HG02973 (cell line): ENCODE measurements at regions not wholly inside any gene's neighbourhood (a gene's known extent, or its start where the extent isn't known, plus 50 kb on each side); places are given as distances from the start of the nearest gene placed in this dataset.

Experiments used
- ATAC-seq: cut with Tn5 transposase; IDR thresholded peaks from one replicate; pipeline ENCODE4 v1.9.1; 2021; ENCODE audit warnings: moderate library complexity; ENCODE audit not compliant: unreplicated experiment

DNA sequence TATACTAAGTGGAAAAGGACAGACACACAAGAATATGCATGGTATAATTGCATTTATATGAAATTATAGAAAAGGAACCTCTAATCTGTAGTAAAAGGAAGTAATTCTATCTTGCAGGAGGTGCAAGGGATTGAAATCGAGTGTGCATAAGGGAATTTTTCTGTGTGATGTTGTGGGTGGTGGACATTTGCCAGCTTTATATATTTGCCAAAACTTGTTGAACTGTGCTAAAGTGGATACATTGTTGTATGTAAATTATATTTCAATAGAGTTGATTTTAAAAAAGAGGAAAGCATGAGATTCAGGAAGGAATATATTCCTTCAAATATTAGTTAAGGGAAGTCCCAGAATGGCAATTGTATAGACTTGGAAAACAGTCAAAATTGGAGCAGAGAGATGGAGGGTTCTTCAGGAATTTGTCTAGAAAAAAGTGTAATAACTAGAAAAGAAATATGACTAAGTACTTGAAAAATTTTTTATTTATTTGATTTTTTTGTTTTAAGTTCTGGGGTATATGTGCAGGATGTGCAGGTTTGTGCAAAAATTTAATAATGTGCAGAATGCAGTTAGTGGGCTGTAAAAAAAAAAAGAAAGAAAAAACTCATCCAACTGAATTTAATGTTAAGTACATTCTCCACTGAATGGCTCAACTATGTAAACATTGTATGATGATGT lies 96.1 kb downstream of the ARL4A start:
- no peak for ATAC-seq

DNA sequence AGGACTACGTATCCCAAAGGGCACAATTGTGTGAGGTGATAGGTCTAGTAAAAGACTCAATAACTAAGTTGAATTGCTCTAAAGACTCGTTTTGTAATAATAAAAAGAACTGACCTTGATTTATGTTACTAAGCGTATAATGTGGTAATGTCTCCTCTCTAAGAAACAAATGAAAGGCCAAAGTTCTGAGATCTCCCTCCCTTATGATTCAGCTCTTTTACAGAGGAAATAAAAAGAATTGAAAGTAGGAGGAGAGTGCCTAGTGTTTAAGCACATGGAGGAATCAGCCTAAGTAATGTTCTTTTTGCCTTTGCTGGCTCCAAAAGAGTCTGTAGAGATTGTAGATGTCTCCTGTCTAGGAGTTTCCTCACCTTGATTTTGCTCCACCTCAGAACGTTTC lies 98.0 kb downstream of the ARL4A start:
- no peak for ATAC-seq

DNA sequence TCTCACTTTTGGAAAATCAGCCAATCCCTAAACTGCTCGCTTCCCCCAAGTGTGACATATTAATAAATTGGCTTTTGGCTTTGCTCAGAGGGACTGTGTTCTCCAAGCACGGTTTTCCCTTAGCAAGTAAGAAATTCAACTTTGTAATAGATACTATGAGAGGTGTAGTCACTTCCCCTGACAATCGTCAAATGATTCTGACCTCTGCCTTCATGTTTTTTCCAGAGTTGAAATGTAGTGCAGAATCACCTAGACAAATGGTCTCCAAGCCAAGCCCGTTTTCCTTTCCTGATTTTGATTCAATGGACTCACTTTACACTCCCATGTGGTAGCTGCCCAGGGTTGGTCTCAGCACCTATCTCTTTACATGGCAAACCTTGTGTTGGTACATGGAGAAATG lies 99.1 kb downstream of the ARL4A start:
- ATAC-seq: no peak

DNA sequence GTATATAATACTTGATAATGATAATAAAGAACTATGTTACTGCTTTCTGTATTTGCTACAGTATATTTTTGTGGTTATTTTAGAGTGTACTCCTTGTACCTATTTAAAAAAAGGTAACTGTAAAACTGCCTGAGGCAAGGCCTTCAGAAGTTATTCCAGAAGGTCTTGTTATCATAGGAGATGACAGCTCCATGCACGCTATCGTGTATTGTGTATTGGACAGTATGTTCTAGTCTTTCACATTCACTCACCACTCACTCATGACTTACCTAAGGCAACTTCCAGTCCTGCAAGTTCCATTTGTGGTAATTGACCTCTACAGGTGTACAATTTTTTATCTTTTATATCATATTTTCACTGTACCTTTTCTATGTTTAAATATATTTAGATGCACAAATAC lies 100.7 kb downstream of the ARL4A start:
- no peak for ATAC-seq

DNA sequence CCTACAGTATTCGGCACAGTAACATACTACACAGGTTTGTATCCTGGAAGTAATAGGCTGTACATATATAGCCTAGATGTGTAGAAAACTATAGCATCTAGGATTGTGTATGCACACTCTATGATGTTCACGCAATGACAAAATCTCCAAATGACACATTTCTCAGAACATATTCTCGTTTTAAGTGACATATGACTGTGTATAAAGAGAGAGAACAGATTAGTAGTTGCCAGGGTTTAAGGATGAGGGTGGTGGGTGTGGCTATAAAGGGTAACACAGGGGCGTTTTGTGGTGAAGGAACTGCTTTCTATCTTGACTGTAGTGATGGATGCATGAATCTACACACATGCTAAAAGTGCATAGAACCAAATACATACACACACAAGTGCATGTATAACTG lies 101.2 kb downstream of the ARL4A start:
- no peak for ATAC-seq

DNA sequence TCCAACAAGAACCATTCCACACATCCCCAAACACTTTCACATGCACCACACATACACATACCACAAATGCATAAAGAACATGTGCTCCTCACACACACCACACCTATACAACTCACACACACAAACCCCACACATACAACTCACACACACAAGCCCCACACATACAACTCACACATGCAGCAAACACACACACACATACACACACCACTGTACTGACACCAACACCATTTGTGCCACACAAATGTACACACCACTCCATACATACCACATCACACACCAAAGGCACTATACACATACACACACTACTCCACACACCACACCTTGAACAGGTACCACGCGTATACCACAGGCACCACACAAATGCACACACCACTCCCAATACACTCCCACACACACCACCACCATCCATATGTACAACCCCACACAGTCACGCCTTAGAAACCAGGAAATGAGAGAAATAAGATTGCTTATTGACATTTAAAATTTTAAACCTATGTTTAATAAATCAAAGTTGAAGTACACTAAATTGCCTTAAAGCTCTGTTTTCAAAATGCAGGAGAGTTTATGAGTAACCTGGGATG lies 107.4 kb downstream of the ARL4A start:
- ATAC-seq: no peak

DNA sequence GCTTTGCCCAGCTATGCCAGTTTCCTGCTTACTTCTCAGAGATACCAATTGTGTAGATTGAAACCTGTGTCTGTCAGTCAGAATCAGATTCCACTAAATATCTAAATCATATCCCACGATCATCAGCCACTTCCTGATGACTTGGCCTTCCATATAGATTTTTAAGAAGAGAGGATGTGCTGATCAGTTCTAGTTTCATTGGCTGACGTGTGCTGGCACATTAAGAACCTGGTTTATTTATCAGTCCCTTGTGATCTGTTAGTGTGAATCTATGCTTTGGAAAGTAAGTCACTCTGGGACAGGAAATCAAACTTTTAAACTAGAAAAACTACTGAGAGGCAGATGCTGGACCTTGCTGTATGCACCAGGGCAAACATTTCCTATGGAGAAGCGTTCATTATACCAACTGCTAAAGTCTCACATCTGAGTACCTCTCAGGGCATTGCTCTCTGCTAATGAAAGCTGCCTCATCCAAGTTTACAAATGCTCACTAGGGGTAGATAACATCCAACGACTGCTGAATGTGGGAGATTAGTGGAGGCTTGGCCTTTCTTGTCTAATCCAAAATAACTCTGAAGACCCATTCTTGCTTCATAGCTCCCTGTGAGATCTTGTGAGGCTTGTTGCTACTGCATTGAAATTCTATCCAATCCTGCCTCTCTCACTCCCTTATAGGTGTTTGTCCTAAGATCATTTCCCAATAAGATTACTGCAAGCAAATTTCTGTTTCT lies 109.1 kb downstream of the ARL4A start:
- ATAC-seq: no peak

DNA sequence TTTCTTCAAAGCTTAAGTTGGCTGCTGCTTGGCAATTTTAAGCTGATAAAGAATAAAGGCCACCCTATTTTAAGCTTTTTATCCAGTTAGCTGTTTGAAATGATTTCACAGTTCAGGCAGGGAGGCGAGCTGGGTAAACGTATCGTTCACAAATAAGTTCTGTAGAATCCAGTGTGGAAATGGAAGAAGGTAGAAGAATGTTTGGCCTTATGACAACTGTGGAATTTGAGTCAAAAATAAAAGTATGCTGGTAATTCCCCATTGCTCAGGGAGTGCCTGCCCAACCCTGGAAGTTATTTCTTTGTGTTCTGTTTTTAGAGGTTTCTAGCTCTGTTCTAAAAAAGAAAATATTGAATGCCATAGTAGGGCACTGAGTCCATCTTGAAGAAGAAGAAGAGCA lies 113.1 kb downstream of the ARL4A start:
- ATAC-seq: no peak

DNA sequence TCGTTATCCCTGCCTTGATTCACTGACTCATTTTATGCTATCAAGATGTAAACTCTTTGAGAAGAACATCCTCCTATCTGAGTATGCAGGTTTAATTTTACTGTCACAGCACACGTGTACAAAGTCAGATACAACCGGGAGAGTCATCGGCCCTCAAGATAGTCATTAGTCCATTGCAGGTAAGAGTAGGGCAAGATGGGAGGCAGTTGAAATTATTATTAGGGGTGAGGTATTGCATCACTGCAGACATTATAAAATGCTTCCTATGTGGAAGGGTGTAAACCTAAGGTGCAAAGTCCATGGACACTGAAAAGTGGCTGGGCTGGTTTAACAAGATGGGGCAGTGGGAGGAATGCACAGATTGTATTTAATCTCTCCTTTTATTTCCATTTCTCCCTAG lies 113.7 kb downstream of the ARL4A start:
- no peak for ATAC-seq

DNA sequence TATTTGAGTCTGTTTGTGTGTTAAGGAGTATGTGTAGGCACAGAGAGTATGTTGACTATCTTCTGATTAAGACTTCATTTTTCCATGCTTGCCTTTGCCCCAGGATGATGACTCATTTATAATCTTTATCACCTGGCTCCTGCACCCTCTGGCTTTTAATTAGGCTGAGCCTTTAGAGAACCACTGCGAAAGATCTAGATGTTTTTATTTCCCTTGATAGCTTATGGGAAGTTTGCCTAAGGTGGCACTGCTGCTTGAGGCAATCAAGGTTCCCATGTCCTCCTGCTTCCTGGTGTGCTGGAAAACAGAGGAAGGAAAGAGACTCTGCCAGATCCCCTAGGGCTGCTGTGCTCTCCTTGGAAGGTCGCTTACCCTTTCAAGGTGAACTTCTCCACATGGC lies 114.6 kb downstream of the ARL4A start:
- no peak for ATAC-seq

DNA sequence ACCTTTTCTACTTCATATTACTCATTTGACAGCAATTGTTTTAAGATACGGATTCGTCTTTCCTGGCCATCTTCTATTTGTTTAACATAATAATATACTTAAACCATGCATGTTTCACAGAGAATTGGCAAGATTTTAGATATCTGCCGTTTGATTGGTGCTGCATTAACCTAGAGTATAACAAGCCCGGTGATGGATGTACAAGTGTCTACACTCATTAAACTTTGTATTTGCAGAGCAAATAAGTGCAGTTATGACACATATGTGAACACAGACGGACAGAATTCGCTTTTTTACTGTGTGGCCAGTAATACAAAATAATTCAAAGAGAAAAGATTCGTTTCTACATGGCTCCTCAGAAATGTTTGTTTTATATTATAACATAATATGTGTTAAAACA lies 116.1 kb downstream of the ARL4A start:
- no peak for ATAC-seq

DNA sequence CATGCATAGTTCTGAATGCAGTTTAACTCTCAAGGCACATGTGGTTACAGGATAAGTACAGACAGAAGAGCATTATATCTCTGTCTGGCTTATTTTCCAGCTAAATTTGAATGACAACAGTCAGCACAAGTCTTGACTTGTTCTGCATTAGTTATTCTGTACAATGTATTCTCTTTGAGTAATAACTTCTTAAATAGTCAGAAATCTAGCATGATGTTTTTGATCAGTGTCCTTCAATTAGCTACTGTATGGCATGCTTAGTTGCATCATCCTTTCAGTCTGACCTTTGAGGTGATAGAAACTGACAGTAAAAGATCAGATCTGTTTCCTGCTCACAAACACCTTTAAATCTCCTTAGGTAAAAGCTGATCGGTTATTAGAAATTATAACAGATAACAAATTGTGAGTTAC lies 118.1 kb downstream of the ARL4A start:
- ATAC-seq: no peak

DNA sequence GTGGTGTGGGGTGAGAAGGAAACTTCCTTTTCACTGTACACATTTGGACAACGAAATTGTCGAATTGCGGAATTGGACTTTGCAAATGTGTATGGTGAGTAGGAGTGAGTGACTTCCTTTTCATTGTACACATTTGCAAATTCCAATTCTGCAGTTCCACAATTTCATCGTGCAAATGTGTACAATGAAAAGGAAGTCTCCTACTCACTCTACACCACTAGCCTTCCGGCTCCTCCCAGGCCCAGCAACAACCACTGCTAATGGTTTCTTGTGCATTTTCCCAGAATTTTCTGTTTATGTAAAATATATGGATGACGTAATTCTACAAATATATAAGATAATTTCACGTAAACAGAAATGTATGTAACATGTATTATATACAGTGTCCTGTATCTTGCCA lies 118.5 kb downstream of the ARL4A start:
- no peak for ATAC-seq

DNA sequence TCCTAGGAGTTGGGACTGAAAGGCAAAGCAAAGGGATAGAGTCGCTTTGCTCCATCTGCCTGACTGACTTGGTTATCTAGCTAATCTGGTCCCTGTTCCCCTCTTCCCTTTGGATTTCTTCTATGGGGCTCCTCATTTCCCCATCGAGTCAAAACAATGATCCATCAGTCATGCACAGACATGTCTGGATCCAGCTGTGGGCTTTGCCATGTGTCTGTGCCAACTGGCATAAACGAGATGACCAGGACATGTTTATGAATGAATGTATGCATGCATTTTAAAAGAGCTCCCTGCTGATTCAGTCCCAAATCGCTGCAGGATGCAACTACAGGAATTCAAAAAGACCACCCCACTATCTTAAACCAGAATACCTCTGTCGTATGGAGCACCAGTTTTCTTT lies 122.0 kb downstream of the ARL4A start:
- no peak for ATAC-seq

DNA sequence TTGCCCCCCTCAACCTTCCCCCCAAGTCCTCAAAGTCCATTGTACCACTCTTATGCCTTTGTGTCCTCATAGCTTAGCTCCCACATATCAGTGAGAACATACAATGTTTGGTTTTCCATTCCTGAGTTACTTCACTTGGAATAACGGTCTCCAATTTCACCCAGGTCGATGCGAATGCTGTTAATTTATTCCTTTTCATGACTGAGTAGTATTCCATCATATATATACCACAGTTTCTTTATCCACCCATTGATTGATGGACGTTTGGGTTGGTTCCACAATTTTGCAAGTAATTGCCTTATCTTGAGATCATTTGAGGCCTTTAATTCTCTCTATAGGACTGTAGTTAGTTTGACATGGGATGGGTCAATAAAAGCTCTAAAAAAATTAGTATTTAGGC lies 124.7 kb downstream of the ARL4A start:
- ATAC-seq: no peak

DNA sequence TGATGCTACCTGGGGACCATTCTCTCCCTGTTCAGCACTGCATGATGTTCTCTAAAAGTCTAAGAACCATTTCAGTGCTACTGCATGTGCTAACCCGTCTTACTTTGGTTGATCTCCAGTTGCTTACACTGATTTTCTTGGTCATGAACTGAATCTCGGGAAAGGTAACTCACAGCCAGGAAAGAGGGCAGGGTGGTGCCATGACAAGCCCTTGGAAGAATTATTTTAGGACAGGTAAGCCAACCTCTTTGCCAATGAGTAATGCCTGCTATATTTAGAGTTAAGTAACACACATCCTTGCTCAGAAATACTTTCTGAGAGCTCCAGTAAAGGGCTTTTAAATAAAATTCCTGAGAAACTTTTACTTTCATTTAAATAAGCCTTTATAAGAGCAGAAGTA lies 126.7 kb downstream of the ARL4A start:
- no peak for ATAC-seq

DNA sequence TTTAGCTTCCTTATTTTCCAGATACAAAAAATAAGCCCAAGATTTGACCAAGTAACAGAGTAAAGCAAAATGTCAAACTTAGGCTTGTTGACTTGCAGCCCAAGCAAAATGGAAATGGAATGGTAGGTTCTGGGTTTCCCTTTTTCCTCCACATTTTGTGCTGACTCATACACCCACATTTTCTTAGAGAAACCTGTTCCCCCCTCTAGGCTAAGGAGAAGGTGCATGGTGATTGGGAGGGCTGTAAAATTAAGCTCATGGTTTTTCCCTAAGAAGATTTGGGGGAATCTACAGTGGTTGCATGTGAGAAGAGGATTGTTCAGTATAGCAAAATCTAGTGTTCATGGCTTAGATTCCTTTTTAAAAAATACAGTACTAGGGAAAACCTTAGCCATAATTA lies 127.4 kb downstream of the ARL4A start:
- no peak for ATAC-seq

DNA sequence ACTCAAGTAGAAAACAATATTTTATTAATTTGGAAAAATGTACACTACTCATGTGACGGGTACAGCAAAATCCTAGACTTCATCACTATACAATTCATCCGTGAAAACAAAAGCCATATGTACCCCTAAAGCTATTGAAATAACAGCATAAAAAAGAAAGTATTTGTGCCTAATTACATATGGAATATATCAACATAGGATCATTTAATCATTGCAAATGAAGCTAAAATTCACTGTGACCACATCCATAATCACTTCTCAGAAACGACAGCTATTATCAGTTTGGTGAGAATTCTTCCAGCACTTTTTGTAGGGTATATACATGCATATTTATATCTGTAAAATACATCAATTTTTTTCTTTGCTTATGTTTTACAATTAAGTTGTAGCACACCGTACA lies 128.0 kb downstream of the ARL4A start:
- no peak for ATAC-seq

DNA sequence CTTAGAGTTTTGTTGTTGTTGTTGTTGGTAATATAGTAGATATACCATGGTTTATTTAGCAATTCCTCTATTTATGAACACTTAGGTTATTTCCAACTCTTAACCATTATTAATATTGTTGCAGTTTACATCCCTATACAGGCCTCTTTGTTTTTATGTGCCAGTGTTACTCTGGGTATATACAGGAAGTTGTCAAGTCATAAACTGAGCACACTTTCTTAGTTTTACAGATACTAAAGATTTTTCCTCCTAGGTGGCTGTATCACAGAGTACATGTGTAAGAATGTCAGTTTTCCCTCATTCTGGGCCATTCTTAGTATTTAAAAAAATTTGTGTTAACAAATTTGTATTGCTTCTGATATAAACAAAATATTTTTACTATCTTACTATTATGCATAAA lies 128.4 kb downstream of the ARL4A start:
- no peak for ATAC-seq

DNA sequence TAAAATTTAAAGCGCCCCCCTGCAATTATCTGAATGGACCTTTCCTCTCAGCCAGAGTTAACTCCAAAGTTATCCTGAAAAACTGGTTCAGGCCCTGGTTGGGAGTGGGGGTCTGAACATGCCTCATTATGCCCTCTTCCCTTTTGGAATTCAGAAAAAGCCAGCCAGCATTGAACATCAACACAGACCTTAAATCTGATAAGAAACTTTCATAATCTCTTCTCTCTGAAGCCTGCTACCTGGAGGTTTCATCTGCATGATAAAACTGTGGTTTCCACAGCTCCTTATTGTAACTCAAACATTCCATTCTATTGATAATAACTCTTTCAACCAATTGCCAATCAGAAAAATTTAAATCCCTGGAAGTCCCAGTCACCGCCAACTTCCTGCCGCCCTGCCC lies 133.3 kb downstream of the ARL4A start:
- no peak for ATAC-seq

DNA sequence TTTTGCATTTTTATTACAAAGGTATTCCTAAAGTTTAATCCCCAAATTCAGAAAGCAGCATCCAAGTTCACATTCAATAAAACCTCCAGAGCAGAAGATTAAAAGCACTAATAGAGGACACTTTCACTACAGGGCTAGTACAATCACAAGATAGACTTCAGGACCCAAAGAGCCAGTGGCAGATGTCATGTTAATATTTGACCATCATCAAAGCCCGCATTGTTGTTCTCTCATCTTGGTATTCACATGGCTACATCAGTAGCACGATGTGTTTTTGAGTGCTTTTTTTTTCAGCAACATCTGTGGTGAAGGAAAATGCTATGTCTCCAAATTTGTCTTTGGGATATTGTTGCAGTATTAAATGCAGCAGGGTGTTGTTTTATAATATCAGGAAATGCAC lies 134.3 kb downstream of the ARL4A start:
- no peak for ATAC-seq

DNA sequence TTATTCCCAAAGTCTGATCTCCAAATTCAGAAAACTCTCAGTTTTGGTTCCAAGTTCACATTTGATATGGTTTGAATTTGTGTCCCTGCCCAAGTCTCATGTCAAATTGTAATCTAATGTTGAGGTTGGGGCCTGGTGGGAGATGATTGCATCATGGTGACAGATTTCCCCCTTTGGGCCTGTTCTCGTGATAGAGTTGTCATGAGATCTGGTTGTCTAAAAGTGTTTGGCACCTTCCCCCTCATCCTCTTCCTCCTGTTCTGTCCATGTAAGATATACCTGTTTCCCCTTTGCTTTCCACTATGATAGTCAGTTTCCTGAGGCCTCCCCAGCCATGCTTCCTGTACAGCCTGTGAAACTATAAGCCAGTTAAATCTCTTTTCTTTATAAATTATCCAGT lies 138.6 kb downstream of the ARL4A start:
- ATAC-seq: no peak
